ENCODE measurements at regions not wholly inside any gene's neighbourhood (a gene's known extent, or its start where the extent isn't known, plus 50 kb on each side); places are given as distances from the start of the nearest gene placed in this dataset.
"Not testable (repeated sequence)": the region's sequence is repeated elsewhere in the genome, so short reads cannot be mapped to it uniquely, and the experiment has no call there.

DNA sequence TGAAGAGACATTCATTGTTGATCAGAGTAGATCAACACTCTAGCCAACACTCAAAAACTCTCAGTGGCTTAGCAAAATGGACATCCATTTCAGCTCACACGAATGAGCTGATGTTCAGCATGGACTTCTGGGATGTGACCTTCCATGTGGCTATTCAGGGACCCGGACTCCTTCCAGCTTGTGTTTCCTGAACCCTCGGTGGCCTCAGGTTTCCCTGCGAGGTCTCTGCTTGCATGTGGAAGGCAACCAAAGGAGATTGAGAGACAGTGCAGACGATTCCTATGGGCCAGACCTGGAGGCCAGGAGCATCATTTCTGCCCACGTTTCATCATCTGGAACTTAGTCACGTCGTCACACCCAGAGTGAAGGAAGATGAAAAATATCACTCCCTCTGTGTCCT, 1137.4 kb downstream of the TBC1D22A start:
- no peak for DNase-seq (ENCODE audit: extremely low read depth in 1 of 2, low read depth in 1 of 2)

DNA sequence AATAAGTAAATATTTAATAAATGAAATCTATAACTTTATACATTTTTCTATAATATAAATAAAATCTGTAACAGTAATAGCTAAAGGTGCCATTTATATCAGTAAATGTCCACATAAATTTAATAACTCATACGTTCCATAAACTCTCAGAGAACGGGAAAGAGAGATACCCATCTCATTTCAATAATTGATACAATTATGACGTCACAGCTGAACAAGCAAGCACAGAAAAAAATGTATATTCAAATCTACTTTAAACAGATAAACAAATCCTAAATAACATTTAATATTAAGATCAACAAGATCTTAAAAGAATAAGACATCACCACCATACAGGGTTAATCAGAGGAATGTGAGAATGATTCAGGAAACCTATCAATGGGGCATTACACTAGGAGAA, 1136.5 kb downstream of the TBC1D22A start:
- DNase-seq (ENCODE audit: extremely low read depth in 1 of 2, low read depth in 1 of 2): no peak

DNA sequence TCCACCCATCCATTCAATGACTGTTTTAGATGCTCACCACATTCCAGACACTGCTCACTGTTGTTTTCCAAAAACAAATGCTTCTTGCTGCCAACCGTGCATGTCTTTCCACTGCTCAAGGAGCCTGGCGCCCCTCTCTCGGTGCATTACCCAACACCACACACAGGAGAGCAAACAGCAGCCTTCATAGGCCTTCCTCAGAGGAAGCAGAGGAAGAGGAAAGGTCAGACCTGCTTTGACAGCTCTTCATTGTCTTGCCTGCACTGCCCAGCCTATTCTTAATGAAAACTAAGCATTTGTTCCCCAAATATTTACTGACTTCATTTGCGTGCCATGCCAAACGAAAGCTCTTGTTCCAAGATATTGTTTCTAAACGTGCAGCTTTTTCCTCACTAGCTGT, 1129.2 kb downstream of the TBC1D22A start:
- DNase-seq (ENCODE audit: extremely low read depth in 1 of 2, low read depth in 1 of 2): no peak

DNA sequence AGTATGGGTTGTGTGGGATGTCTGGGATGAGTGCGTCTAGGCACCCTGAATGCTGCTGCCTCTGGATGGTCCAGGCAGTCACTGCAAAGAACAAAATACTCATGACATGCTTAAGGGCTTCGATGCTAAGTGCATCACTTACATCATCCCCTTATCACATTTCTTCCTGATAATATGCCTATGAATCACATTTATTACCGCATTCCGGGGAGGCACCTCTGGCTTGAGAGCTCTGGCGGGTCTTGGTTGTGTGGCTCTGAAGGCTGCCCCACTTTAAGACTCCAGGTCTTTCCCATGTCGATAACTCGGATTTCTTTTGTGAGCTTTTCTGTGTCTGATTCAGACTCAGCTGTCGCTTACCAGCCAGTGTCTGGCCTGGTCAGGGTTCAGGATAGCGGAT, 1126.4 kb downstream of the TBC1D22A start:
- no peak for DNase-seq (ENCODE audit: extremely low read depth in 1 of 2, low read depth in 1 of 2)

DNA sequence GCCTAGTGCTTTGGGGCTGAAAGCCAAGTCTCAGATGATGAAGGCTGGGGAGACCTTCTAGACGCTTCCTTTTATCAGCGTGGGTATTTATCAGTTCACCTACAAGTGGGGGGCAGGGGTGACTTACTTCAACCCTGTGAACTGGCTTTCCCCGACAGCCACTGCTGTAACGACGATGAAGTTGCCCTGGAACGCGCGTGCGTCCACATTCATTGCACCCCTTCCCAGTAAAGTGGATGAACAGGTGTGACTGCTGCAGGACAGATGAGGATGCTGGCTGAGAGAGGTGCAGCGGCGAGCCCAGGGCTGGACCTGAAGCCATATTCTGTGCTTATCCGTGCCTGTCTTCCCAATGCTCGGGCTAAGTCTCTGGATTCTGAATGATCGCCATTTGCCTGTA, 1122.3 kb downstream of the TBC1D22A start:
- DNase-seq (ENCODE audit: extremely low read depth in 1 of 2, low read depth in 1 of 2): no peak

DNA sequence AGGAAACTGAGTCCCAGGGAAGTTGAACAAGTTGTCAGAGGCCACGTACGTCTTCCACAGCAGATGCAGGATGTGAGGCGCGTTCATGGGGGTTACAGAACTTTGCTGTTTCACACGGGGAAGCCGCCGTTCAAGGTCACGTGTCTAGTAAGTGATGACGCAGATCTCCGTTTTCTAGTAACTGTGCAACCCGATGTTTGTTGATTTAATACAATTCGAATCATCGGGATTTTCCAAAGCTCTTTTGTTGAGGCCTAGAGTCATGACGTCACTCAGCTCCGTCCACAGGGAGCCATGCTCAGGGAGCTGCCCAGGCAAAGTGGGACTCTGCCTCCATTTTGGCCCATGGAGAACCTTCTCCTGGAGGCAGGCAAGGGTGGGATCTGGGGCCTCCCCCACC, 1121.8 kb downstream of the TBC1D22A start:
- DNase-seq (ENCODE audit: extremely low read depth in 1 of 2, low read depth in 1 of 2): no peak

DNA sequence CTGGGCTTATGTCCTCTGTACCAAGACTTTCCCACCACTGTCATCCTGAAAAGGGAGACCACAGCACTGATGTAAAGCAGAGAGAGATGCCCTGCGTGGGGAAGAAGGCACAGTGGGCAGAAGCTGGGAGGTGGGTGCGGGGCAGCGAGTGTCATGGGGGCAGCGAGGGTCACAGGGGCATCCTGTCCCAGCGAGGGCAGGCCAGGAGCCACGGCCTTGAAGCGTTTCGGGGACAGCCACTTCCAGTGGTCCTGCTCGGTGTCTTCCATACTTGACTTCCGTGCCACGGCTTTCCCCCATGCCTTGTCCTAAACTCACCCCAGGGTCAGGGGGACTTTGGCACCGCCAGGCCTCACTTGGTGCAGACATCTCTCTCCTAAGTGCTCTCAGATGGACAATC, 1121.3 kb downstream of the TBC1D22A start:
- DNase-seq (ENCODE audit: extremely low read depth in 1 of 2, low read depth in 1 of 2): no peak

DNA sequence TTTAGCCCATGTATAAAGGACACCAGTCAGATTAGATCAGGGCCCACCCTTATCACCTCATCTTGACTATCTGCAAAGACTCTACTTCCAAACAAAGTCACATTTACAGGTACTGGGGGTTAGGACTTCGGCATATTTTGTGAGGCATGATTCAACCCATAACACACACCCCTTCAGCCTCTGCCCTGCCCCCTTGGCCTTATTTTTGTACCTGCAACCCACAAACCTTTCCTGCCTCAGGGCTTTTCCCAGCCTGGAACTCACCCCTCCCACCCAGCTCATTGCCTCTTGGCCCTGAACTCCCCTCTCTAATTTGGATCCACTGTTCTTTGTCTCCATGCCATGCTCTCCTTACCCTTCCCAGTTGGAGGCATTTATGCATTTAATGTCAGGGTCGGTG, 1116.9 kb downstream of the TBC1D22A start:
- DNase-seq (ENCODE audit: extremely low read depth in 1 of 2, low read depth in 1 of 2): no peak

DNA sequence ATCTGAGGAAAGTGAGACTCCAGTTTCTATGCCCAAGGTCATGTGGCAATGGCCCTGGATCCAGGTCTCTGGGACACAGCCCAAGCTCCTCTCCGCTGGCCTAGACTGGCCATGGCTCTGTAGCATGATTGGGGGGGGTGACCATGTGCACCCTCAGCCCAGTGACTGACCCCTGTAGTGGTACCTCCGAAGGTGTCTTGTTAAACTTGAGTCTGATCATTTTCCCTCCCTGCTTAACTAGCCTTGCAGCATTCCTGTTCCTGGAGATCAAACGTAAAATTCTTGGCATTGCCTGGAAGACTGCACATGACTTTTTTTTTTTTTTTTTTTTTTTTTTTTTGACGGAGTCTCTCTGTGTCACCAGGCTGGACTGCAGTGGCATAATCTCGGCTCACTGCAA, 1116.0 kb downstream of the TBC1D22A start:
- DNase-seq (ENCODE audit: extremely low read depth in 1 of 2, low read depth in 1 of 2): no peak

DNA sequence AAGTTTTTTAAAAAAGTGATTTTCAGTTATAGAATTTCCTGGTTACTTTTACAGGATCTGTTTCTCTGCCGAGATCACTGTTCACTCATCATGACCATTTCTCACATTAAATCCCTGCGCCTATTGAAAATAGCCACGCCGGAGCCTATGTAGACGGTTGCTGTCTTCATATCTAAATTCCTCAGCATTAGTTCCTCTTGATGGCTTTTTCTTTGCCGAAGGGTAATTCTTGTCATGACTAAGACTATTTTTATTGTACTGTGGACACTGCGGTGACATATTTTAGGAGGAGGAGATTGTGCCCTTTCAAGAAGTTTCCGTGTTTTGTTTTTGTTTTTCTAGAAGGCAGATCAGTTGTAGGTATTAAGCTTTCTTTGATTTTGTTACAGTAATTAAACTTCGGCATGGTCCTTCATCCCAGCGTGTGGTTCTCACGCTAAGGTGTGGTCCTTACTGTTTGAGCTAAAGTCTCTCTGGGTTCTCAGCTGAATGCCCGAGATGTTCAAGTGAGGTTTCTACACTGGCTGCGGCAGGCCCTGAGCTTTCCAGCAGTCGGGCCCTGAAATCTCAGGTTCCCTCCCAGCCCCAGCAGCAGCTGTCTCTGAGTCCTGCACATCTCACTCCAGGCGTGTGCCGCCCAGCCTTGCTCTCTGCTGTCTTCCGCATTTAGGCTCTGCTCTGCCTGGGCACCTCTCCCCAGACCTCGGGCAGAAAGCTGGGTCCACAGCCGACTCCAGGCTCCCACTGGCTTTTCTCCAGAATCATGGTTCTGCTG, 1110.5 kb downstream of the TBC1D22A start:
- no peak for DNase-seq (ENCODE audit: extremely low read depth in 1 of 2, low read depth in 1 of 2)

DNA sequence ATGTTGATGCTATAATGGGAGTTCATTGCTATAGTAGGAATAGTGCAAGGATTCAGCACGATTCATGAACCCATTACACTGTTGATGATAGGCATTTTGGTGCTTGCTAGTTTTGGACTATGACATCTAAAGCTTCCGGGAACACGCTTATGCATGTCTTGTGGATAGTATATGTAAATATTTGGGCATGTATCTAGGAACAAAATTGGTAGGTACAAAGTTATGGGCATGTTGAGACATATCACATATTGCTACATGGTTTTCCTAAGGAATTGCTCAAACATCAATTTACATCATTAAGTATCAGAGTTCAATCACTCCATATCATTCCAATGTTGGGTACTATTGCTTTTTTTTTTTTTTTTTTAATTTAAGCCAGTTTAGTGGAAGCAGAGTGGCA, 1103.2 kb downstream of the TBC1D22A start:
- no peak for DNase-seq (ENCODE audit: extremely low read depth in 1 of 2, low read depth in 1 of 2)

DNA sequence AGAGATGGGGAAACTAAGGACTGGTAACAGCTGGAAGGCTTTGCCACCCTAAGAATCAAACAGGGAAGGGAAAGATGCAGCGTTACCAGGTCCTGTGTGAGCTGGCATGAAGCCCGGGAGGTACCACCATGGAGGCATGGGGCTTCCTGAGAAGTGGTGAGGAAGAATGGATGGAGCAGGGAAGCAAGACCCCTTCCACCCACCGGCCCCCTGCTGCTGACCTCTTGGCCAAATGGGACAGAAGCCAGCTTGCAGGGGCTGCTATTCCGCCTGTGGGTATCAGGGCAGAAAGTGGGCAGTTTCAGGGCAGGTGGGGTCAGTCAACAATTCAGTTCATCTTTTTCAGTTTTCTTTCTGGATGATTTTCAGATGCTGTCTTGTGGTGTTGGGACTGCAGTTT, 1099.9 kb downstream of the TBC1D22A start:
- DNase-seq (ENCODE audit: extremely low read depth in 1 of 2, low read depth in 1 of 2): no peak

DNA sequence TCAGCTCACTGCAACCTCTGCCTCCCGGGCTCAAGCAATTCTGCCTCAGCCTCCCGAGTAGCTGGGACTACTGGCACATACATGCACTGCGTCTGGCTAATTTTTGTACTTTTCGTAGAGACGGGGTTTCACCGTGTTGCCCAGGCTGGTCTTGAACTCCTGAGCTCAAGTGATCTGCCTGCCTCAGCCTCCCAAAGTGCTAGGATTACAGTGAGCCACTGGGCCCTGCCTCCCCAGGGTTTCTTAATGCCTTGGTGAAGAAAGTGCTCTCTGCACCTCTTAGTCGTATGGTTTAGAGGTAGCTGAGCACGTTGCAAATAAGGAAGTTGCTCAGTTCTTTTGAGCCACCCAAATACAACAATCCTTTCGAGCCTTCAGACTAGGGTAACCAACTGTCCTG, 1098.5 kb downstream of the TBC1D22A start:
- DNase-seq (ENCODE audit: extremely low read depth in 1 of 2, low read depth in 1 of 2): not testable (repeated sequence)

DNA sequence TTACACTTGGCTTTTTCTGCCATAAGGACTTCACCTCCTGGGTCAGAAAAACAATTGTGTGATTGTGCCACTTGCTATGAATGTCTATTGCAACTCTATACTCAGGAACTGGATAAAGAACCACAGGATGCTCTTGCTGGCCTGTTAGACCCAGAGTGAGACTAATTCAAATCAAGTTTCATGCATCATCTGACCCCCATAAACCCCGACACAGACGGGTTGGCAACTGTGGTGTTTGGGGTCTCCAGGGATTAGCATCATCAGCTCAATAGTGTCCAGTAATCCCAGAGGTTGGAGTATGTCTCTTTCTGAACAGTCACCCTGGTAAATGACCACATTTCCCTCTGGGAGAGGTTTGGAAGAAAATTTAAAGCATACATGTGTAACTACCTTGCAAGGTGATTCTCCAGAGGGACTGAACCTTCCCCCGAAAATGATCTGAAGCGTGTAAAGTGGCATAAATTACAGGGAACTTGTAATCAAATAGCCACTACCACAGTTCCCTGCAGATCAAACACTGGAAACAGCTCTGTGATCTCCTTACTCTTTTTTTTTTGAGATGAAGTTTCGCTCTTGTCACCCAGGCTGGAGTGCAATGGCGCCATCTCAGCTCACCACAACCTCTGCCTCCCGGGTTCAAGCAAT, 1097.6 kb downstream of the TBC1D22A start:
- no peak for DNase-seq (ENCODE audit: extremely low read depth in 1 of 2, low read depth in 1 of 2)

DNA sequence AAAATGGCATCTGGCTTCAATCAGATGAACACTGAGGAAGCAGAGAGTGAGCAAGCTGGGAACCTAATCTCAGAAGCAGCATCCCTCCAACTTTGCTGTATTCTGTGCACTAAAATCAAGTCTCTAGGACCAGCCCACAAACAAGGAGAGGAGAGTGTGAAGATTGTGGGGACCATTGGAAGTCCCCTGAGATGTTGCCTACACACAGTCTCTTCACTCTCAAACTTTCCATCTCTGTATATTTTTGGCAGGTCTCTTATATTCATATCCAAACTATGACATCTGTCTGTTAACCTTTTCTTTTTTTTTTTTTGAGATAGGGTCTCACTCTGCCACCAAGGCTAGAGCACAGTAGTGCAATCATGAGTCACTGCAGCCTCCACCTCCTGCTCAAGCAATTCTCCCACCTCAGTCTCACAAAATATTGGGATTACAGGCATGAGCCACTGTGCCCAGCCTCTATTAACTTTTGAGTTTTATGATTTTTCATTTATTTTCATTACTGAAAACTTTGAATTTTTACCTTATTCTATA, 1096.4 kb downstream of the TBC1D22A start:
- no peak for DNase-seq (ENCODE audit: extremely low read depth in 1 of 2, low read depth in 1 of 2)

DNA sequence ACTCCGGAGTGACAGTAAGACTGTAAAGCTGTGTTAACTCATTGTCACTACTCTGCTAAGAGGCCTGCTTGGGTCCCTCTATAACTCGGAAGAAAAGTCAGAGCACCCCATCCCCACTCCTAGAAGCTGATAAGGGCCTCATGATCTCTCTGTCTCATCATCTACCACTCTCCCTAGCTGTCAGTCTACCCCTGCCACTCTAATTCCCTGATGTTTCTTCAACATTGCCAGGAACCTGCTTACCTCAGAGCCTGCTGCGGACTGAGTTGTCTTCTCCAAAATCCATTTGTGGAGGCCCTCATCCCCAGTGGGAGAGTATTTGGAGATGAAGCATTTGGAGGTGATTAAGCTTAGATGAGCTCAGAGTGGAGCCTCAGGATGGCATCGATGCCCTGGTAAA, 1092.2 kb downstream of the TBC1D22A start:
- no peak for DNase-seq (ENCODE audit: extremely low read depth in 1 of 2, low read depth in 1 of 2)

DNA sequence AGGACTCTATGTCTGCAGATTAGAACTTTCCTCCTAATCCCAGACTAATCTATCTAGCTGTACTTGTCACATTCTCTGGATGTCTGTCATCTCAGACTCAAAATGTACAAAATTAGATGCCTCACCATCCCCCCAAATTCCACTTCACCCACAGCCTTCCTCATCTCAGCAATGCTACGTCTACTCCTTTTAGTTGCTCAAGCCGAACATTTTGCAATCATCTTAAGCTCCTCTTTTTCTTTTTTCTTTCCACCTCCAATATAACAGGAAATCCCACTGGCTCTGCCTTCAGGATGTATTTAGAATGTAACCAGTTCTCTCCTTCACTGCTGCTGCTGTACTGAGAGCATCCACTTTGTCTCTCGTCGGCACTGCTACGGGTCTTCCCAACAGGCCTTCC, 1091.8 kb downstream of the TBC1D22A start:
- DNase-seq (ENCODE audit: extremely low read depth in 1 of 2, low read depth in 1 of 2): no peak

DNA sequence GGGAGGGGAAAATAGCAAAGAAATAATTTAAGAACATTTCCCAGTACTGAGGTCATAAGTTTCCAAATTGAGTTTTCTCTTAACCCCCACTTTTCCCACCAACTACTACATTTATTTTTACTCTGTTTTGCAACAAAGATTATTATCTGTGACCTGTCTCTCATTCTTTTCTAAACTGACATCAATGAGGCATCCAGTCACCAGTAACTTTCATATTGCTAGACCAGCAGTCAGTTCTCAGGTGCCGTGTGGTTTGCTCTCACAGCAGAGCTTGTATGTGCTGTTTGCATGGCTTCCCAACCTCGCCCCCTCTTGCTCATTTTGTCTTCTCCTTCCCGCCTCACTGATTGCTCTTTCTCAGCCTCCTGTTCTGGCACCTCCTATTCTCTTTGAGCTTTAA, 1091.3 kb downstream of the TBC1D22A start:
- no peak for DNase-seq (ENCODE audit: extremely low read depth in 1 of 2, low read depth in 1 of 2)

DNA sequence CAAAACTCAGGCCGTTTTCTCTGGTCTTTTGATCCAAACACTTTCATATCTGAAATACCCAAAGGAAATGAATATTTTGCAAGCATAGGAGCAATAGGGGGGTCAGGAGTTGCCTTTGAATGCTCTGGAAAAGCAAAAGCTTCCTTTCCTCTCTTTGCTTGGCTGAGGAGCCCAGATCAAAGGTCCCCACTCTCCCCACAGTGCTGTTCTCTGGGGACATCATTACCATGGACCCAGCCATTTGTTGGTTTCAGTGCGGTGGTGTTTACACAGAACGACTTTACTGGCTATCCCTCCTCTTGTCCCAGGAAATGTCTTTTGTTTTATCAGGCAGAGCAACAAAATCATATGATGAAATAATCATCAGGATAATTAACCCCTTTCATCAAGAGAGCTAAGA, 1089.1 kb downstream of the TBC1D22A start:
- DNase-seq (ENCODE audit: extremely low read depth in 1 of 2, low read depth in 1 of 2): no peak

DNA sequence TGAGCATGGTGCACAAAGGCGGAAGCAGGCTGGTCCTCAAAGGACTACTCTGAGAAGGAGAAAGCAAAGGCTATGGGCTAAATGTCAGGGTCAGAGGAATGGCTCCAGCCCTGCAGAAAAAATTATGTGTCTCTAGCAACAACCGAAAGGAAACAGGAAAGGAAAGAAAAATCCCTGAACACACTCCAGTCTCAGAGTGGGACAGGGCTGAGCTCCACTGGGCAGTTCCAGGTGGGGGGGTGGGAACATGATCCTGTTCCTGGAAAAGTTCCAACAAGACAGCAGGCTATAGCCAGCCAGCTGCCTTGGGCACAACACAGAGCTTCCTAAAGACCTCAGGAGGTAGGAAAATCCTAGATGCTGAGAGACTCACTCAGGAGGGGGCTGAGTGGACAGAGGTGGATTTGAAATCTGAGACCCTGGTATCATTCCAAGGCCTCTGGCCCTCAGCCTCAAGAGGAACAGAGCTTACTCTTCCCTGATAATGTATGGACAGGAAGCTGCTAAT, 1088.2 kb downstream of the TBC1D22A start:
- DNase-seq (ENCODE audit: extremely low read depth in 1 of 2, low read depth in 1 of 2): no peak

DNA sequence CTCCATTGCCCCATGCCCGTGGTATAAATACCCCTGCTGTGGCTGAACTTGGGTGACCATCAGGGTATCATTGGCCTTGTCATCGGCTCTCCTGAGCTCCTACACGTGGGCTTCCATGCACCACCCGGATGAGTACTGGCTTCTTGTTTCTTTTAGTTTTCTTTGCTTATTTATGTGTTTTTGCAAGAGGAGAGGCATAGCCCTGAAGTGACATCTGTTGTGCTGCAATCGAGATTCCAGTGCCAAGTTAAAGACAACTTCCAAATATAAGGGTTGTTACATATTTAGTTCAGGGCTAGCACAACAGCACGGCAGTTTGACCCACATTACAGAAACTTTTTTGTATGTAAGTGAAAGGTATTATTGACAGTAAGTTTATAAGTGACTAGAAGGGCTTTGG, 1087.1 kb downstream of the TBC1D22A start:
- no peak for DNase-seq (ENCODE audit: extremely low read depth in 1 of 2, low read depth in 1 of 2)

DNA sequence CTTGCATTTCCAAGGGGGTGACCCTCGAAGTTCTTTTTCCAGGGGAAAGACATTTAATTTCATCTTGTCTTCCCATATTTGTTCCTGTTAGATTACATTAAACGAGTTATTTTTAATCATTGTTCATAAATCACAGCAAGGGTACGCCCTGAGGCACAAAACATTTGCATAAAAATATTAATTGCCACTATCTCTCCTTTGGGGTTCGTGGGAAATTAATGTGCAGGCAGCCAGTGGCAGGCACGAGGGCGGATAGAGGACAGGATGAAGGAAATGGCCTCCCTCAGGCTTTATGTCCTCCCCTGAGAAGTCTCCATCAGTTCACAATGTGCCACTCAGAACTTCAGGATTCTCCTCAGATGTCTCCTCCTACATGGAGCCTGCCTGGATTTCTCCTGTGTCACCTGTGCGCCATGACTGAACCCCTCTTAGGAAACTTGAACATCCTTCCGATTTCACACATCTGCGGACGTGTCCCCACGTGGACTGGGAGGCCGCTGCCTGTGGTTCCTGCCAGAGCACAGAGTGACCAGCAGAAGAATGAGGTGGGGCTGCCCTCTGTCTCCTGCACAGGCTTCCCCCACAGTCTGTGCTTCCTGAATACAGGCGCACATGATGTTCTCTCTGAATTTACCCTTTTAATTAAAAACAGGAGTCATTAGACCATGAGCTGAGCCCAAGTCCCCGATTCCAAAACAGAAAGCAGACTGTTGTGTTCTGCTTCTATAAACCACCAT, 1085.9 kb downstream of the TBC1D22A start:
- DNase-seq (ENCODE audit: extremely low read depth in 1 of 2, low read depth in 1 of 2): no peak
